Astrocyte of the cerebellum (primary cell): ENCODE measurements at regions not wholly inside any gene's neighbourhood (a gene's known extent, or its start where the extent isn't known, plus 50 kb on each side); places are given as distances from the start of the nearest gene placed in this dataset.

Source experiments
- DNase-seq: peaks from one replicate; pipeline ENCODE4 v3.0.0-alpha.2; 2011; ENCODE audit warnings: low read depth
- H3K4me3 ChIP-seq: 2 replicates; pipeline ENCODE4 v1.5.1; 2011; ENCODE audit warnings: mild to moderate bottlenecking, low read depth, low read length, moderate library complexity
- in situ Hi-C: cut with HindIII; loops from 2 replicates; pipeline ENCODE4 v1.10.0; 2017; ENCODE audit warnings: low sequenced_read_pairs
- TF ChIP-seq, protein P1 (sequence below): IDR thresholded peaks from 2 replicates; pipeline ENCODE4 v1.5.1; 2012; ENCODE audit warnings: low read length, low read depth, moderate library complexity, mild to moderate bottlenecking; ENCODE audit errors: missing control alignments

DNA sequence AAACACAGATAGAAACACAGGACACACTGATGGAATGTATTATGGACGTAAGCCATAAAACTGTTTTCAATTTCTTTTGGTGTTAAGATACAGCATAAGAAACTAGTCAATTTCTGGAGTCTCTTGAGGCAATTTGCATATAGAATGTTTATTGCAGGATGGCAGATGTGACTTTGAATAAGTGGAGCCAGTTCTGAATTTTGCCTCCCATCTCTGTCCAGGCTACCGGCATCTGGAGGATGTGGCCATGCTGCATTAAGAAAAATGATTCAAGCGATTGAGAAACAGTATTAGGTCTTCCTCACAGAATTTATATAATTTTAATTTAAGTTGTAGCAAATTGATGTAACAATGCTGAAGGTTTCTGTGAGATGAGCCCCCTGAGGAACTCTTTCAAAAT is 81.5 kb downstream of the CHST2 start:
- TF ChIP-seq, protein P1, sequence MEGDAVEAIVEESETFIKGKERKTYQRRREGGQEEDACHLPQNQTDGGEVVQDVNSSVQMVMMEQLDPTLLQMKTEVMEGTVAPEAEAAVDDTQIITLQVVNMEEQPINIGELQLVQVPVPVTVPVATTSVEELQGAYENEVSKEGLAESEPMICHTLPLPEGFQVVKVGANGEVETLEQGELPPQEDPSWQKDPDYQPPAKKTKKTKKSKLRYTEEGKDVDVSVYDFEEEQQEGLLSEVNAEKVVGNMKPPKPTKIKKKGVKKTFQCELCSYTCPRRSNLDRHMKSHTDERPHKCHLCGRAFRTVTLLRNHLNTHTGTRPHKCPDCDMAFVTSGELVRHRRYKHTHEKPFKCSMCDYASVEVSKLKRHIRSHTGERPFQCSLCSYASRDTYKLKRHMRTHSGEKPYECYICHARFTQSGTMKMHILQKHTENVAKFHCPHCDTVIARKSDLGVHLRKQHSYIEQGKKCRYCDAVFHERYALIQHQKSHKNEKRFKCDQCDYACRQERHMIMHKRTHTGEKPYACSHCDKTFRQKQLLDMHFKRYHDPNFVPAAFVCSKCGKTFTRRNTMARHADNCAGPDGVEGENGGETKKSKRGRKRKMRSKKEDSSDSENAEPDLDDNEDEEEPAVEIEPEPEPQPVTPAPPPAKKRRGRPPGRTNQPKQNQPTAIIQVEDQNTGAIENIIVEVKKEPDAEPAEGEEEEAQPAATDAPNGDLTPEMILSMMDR: no peak
- in situ Hi-C loops: no loop called here
- H3K4me3 ChIP-seq: no peak overlapping the region
- DNase-seq: no peak

DNA sequence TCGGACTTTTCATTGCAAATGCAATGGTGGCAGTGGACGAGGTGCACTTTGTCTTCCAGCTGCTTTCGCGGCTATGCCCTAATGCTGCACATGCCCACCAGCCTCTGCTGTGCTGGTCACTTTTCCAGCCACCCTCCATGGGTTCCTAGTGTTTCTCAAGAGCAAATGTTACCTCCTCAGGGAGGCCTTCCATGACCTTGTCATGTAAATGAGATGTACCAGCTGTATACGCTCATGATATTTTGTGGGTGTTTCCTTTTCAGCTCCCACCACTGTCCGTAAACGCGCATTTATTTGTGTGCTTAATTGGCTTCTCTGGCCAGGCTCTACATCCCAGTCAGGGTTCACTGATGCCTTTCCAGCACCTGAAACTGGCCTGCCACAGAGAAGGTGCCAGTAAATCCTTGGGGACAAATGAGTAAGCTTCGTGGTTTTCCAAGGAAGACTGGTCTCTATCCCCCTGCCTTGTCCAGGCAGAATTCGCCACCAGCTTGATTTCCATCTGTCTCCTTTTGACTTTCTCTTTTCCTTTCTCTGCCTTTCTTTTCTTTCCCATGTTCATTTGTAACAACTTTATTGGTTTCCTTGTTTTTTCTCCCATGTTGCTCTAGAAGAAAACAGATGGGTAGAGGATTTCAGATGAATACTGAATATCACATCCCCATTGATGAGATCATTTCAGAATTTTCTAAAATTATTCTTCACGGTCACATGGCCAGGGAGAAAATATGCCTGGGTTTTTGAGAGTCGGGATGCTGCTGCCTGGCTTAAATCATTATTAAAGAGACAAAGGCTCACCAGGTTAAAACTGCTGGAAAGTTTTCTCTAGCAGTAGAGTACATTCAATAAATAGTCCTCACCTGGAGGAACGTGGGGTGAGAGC is 82.5 kb downstream of the CHST2 start:
- TF ChIP-seq, protein P1: no peak
- in situ Hi-C loops: no loop called here
- no peak overlapping the region for H3K4me3 ChIP-seq
- no peak for DNase-seq

DNA sequence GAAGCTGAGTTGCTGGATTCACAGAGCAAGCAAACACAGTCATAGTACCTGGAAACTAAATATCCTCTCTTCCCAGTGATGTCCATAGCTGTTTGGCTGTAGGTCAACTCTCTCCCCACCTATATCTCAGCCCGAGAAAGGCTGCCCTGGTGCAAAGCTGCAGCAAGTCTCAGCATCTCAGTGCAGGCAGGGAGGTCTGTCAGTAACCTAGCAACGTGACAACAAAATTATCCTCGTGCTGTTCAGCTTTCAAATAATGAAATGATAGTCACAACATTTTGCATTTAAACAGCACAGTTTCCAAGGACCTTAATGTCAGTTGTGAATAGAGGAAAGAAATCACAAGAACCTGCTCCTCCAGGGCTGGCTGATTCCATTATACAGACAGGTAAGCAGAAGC is 83.6 kb downstream of the CHST2 start:
- H3K4me3 ChIP-seq: no peak overlapping the region
- TF ChIP-seq, protein P1: no peak
- no peak for DNase-seq
- in situ Hi-C loops: no loop called here

DNA sequence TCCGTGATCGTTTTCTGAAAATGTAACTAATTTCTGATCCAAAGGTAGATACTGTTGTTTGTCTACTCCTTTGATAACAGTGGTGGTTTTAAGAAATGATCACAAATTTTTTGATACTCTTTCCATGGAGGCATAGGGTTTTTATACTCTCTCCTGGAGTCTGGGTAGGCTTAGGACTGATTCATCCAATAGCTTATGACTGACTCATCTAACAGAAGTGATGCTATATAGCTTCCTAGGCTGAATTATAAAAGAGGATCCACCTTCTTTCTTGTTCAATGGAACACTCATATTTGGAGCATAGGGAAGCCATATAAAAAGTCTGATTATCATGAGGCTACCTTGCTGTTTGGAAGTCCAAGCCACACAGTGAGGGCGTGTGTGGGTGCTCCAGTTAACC is 84.3 kb downstream of the CHST2 start:
- no peak for DNase-seq
- TF ChIP-seq, protein P1: no peak
- in situ Hi-C loops: no loop called here

GRCh38 chr3:143206955-143207337 is 87.4 kb downstream of the CHST2 start:
- no peak for DNase-seq
- H3K4me3 ChIP-seq: no peak overlapping the region
- in situ Hi-C loops: no loop called here
- TF ChIP-seq, protein P1: no peak

More for the DNA sequence above, 84.3 kb downstream of the CHST2 start:
- no peak overlapping the region for H3K4me3 ChIP-seq

GRCh38 chr3:143207338-143207961 is 87.9 kb downstream of the CHST2 start:
- H3K4me3 ChIP-seq: no peak overlapping the region
- in situ Hi-C loops: no loop called here
- TF ChIP-seq, protein P1: no peak
- DNase-seq: peak; percentile 73
